ENCODE measurements at regions not wholly inside any gene's neighbourhood (a gene's known extent, or its start where the extent isn't known, plus 50 kb on each side); places are given as distances from the start of the nearest gene placed in this dataset.
"Not testable (repeated sequence)": the region's sequence is repeated elsewhere in the genome, so short reads cannot be mapped to it uniquely, and the experiment has no call there.

DNA sequence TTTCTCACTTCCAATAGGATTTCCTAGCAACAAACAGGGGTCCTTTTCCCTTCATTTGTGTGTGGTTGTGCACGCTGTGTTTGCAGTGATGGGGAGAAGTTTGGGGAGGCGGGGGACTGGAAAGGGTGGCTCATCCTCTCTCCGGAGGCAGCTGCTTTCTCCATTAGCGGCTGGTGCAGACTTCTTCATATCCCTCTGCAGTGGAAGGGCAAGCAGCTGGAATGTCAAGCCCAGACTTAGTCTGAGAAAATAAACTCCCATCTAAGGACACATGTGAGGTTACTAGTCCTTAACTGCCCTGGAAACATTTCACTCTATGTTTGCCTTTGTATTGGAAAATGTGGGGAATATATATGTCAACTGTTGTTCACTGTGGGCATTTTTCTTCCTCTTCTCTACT, 467.0 kb upstream of the RASGRP1 start:
- no peak for DNase-seq (ENCODE audit: low spot score)

DNA sequence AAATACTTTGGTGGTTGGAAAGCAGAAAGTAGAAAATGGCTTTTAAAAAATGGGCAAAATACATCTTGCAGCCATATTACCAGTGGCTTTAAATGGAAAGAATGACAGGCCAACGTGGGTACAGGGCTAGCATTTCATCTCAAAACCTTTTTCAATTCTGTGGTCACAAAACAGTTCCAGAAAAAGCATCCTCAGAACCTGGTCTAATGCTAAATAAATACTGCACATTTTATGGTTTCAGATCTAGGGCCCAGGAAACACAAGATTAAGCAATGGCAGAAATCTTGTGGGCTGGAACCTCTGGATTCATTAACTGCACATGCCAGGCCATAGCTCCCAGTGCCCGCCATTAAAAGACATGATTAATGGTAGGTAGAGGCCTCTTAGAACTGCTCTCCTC, 470.2 kb upstream of the RASGRP1 start:
- no peak for DNase-seq (ENCODE audit: low spot score)

DNA sequence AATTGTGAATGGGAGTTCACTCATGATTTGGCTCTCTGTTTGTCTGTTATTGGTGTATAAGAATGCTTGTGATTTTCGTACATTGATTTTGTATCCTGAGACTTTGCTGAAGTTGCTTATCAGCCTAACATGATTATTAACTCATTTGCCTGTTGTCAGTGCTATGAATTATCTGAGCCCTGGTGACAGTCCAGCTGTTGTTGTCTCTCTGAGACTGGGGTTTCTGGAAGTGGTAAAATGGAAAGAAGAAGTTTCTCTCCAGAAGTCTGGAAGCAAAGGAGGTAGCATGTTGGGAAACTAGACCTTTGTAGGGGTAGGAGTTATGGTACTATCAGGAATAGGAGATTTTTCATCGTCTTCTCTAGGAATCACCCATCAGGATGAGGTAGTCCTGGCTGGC, 473.0 kb upstream of the RASGRP1 start:
- not testable (repeated sequence) for DNase-seq (ENCODE audit: low spot score)

- DNase-seq (ENCODE audit: low spot score), result no peak
Observed at GRCh38 chr15:39040861-39041260, 476.2 kb upstream of the RASGRP1 start.

DNA sequence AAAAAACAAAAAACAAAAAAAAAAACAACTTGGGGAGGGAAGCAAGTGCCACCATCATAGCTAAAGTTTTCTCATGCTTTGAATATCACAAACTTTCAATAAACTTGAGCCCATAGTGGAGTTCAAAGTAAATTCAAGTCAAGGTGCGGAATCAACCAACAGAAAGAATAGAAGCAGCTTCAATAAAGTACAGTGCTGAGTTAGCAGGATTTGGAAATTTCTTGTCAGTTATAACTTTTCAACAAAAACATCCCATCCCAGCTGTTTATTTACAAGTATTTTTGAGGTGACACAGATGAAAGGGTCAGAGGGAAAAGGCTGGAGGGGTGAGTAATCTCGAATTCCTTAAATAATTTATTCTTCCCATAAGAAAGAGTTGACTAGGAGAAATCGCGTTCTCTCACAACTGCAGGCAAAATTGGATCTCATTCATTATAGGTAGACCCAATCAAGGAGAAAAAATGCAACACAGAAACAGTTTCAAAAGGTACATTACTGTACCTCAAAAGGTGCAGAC, 477.4 kb upstream of the RASGRP1 start:
- no peak for DNase-seq (ENCODE audit: low spot score)

DNA sequence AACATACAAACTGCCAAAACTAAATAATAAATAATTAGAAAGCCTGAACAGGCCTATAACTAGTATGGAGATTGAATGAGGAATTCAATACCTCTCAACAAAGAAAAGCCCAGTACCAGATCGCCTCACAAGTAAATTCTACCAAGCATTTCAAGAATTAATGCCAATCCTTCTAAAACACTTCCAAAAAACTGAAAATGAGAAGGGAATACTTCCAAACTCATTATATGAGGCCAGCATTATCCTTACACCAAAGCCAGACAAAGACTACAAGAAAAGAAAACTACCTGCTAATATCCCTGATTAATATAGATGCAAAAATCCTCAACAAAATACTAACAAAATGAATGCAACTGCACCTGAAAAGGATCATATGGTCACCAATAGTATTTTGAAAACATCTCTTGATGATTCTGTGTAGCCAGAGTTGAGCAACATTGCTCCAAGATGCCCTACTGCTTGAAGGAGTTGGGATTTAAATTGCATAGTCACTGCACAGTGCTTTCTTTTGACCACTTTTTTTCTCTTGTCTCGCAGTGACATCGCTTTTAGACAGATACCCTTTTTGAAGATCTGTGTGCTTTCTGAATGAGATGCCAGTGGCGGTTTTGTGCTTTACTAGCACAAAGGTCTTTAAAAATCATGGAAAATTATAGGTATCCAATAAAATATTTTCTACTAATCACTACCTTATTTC, 487.2 kb upstream of the RASGRP1 start:
- no peak for DNase-seq (ENCODE audit: low spot score)

- no peak for DNase-seq (ENCODE audit: low spot score)
Observed at GRCh38 chr15:39052323-39052705, 487.7 kb upstream of the RASGRP1 start.

- no peak for DNase-seq (ENCODE audit: low spot score)
Observed at GRCh38 chr15:39053480-39053879, 488.9 kb upstream of the RASGRP1 start.

- DNase-seq (ENCODE audit: low spot score), result no peak
Observed at GRCh38 chr15:39054128-39054732, 489.6 kb upstream of the RASGRP1 start.

- no peak for DNase-seq (ENCODE audit: low spot score)
Observed at GRCh38 chr15:39056357-39056756, 491.7 kb upstream of the RASGRP1 start.

DNA sequence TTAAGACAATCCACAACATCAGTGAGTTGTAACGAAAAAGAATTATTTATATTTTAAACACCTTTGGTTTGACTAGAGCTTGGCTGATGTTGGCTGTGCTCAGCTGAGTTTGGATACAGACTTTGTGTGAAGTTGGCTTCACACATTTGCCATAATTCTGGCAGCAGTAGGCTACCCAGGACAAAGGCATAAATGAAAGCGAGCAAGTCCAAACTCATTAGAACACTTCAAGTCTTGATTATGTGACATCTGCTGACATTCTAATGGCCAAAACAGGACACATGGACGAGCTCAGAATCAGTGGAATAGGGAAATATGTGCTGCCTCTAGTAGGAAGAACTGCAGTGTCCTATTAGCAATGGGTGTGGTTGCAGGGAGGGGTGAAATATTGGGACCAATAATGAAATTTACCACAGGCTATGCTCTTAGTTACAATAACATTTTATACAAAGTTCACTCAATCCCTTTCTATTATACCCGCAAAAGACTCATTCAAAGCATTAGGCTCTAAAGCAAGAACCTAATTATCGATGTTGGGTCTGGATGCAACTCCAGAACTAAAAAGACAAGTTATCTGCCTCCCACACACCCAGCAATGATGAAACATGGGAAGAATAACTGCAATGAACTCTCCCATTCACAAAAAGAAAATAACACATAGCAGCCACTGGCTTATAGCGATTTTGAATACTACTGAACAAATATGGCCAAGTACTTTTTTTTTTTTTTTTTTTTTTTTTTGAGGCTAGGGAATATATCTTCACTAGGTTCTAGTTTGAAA, 493.9 kb upstream of the RASGRP1 start:
- no peak for DNase-seq (ENCODE audit: low spot score)

DNA sequence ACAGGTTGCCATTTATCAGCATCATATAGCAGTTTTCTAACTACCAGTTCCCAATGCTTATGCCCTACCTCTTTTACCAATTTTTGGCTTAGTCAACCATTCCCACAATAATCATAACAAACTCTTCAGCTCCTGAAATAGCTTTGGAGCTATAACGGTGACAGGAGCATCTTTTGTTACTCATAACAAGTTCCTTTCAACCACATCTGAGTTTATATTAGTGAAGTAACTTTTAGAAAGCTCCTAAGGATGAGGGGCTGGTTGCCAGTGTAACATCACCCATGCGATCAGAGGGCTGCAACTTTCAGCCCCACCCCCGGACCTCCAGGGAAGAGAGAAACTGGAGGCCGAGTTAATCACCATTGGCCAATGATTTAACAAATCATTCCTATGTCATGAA, 495.3 kb upstream of the RASGRP1 start:
- no peak for DNase-seq (ENCODE audit: low spot score)

DNA sequence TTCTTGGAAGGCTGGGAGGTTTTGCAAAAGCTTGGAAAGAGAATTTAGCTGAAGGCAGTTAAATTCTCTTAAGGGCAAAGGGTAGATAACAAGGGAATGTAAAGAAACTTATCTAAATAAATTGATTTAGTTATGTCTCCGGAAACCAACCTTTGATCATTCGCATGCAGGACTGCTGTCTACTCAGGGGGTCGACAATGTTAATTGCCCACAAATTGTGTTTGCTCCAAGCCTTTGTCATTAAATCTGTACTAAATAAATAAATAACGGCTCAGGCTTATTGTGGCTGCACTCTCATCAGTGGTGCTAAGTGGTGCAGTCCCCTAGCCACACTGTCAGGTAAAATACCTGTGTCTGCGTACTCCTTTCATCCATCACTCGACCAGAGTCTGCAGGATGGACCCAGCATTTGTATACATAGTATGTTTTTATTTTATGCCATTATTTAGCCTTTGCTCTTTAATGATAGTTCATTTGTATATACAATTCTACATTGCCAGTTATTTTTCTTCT, 497.4 kb upstream of the RASGRP1 start:
- DNase-seq (ENCODE audit: low spot score), result no peak

GRCh38 chr15:39066677-39067076, 502.1 kb upstream of the RASGRP1 start:
- DNase-seq (ENCODE audit: low spot score), result no peak

DNA sequence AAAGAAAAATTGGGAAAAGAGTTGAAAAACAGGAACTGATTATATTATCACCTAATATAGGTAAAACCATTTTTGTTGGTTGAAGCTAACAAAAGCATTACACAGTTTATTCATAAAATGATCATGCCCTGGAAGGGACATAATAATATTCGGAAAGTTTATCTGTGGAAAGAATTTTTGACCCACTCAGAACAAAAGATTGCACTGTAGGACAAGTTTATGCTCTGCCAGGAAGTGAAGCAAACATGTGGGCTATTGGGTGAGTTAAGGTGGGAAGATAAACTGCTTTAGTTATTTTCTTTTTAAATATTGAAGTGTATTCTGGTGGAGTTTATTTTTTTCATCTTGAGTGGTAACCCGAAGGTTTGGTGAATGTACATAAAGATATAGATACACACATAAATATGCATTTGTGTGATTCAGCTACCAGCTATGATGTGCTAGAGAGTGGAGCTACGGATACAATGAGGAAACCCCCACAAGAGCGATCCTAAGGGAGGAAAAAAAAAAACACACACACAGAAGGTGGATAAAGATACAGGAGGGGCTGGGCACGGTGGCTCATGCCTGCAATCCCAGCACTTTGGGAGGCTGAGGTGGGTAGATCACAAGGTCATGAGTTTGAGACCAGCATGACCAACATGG, 506.4 kb upstream of the THBS1 start:
- DNase-seq (ENCODE audit: low spot score), result no peak

- no peak for DNase-seq (ENCODE audit: low spot score)
Observed at GRCh38 chr15:39075311-39075710, 505.6 kb upstream of the THBS1 start.

DNA sequence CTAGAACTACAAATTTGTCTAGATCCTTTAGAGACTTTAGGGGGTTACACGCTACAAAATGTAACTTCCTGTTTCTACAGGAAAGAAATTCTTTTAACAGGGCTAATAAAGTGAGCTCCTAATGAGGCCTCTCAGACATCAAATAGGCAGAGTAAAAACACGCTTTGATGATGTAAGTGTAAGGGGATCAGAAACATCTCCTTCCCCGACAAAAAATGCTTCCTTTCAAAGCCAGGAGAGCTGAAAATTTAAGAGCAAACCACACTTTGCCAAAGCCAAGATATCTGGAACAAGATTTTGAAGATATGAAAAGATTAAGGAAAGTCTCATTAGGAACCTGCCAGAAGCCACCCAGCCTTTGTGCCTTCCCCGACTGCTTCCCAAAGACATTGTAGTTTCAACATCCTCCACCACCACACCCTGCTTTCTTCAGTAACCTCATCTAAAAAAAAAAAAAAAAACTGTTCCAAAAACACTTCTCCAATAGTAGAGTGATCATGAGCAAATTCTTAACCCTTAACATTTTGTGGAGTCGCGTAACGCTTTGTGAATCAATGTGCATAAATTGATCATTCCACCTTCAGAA, 505.0 kb upstream of the THBS1 start:
- DNase-seq (ENCODE audit: low spot score), result no peak

DNA sequence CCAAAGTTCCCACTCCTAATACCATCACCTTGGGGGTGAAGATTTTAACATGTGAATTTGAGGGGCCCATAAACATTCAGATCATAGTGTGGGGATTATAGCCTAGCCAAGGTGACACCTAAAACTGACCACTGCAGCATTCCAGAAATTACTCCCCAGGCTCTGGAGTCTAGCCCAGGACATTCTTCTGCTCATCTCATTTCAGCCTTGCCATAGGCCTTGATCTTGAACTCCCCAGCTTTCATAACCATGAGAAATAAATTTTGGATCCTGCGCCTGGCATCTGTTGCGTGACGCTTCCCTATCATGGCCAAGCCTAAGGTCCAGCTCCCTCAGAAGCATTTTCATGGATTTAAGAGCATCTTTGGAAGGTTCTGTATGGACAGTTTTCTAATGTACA, 502.9 kb upstream of the THBS1 start:
- DNase-seq (ENCODE audit: low spot score), result no peak

DNA sequence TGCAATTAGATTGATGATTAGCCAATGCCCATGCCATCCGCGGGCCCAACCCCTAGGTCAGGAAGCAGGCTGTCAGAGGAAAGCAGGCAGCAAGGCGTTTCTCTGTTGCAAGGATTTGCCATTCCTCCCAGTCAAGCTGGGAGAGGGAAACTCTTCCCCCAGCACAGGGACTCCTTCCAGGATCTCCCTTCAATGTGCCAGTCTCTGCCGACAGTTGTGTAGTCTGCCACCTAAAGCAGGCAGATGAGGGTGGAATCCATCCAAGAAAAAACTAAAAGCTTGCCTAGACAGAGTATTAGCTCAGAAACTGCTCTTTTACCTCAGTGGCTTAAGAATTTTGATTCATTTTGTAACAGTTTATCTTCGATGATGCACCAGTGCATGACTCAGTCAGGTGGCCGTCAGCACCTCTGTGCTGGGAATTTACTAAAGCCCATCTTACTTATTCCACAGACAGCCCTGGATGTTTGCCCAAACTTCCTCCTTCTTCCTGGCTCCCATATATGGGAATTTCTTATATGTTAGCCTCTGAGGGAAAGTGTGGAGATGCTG, 501.5 kb upstream of the THBS1 start:
- DNase-seq (ENCODE audit: low spot score), result no peak

GRCh38 chr15:39083213-39083612, 497.7 kb upstream of the THBS1 start:
- no peak for DNase-seq (ENCODE audit: low spot score)

- DNase-seq (ENCODE audit: low spot score), result no peak
Observed at GRCh38 chr15:39084674-39085530, 496.0 kb upstream of the THBS1 start.
